Myocyte (in vitro differentiated cells): ENCODE measurements at regions not wholly inside any gene's neighbourhood (a gene's known extent, or its start where the extent isn't known, plus 50 kb on each side); places are given as distances from the start of the nearest gene placed in this dataset.
A peak's percentile ranks its signal among the peaks of the same experiment; 100 is the strongest.

Experiments used
- DNase-seq: peaks from one replicate; pipeline ENCODE4 v3.0.0-alpha.2; 2012; ENCODE audit warnings: low read depth

GRCh38 chr2:126825316-126825715 lies 73.4 kb upstream of the TEX51 start:
- no peak for DNase-seq

- no peak for DNase-seq
Measured at GRCh38 chr2:126826491-126826890, 72.2 kb upstream of the TEX51 start.

- no peak for DNase-seq
Measured at GRCh38 chr2:126827371-126827770, 71.3 kb upstream of the TEX51 start.

- DNase-seq: no peak
Measured at GRCh38 chr2:126828051-126828450, 70.6 kb upstream of the TEX51 start.

- no peak for DNase-seq
Measured at GRCh38 chr2:126828491-126828890, 70.2 kb upstream of the TEX51 start.

- peak; percentile 8 for DNase-seq
Measured at GRCh38 chr2:126831234-126832005, 67.3 kb upstream of the TEX51 start.

- DNase-seq: no peak
Measured at GRCh38 chr2:126832014-126832413, 66.7 kb upstream of the TEX51 start.

- DNase-seq: no peak
Measured at GRCh38 chr2:126832757-126833156, 65.9 kb upstream of the TEX51 start.

- no peak for DNase-seq
Measured at GRCh38 chr2:126834006-126834659, 64.6 kb upstream of the TEX51 start.

GRCh38 chr2:126835261-126835660 lies 63.4 kb upstream of the TEX51 start:
- DNase-seq: no peak

GRCh38 chr2:126835831-126836230 lies 62.9 kb upstream of the TEX51 start:
- DNase-seq: no peak

GRCh38 chr2:126836761-126837679 lies 61.7 kb upstream of the TEX51 start:
- DNase-seq: no peak

- peak; percentile 54 for DNase-seq
Measured at GRCh38 chr2:126837966-126838715, 60.5 kb upstream of the TEX51 start.

- no peak for DNase-seq
Measured at GRCh38 chr2:126838716-126838985, 60.0 kb upstream of the TEX51 start.

- peak; percentile 7 for DNase-seq
Measured at GRCh38 chr2:126839796-126840195, 58.9 kb upstream of the TEX51 start.

GRCh38 chr2:126843081-126843480 lies 55.6 kb upstream of the TEX51 start:
- no peak for DNase-seq

GRCh38 chr2:126846241-126846640 lies 52.4 kb upstream of the TEX51 start:
- DNase-seq: no peak
